Upper lobe of left lung (tissue), 4 donors: ENCODE measurements at regions not wholly inside any gene's neighbourhood (a gene's known extent, or its start where the extent isn't known, plus 50 kb on each side); places are given as distances from the start of the nearest gene placed in this dataset.

ENCODE experiments used
- CTCF ChIP-seq, 6 experiments: fragments of 450-650 bp in 4 of 6; fragments of 200-600 bp in 2 of 6; sonication (generic) in 2 of 6; IDR thresholded peaks; one replicate each; pipeline ENCODE4 v1.5.1; 2016 to 2019; ENCODE audit warnings: antibody characterized with exemption in 6 of 6
- EP300 ChIP-seq, 4 donors: sonication (generic); formaldehyde crosslinking; IDR thresholded peaks; one replicate each; pipeline ENCODE4 v1.5.1; 2017; ENCODE audit warnings: antibody characterized with exemption in 4 of 4, control low read depth in 2 of 4
- POLR2A ChIP-seq, 4 donors: fragments of 450-650 bp; IDR thresholded peaks; one replicate each; pipeline ENCODE4 v1.5.1; 2016 to 2017; ENCODE audit warnings: antibody characterized with exemption in 4 of 4, mild to moderate bottlenecking in 2 of 4
- POLR2AphosphoS5 ChIP-seq, 2 donors: sonication (generic); formaldehyde crosslinking; IDR thresholded peaks; one replicate each; pipeline ENCODE4 v1.5.1; 2017; ENCODE audit warnings: antibody characterized with exemption in 2 of 2

GRCh38 chr7:41163991-41164390, 538.9 kb downstream of the INHBA start:
- no peak for TF ChIP-seq CTCF (IDR thresholded peaks at IDR 0.05)
- no peak for TF ChIP-seq POLR2A (IDR thresholded peaks at IDR 0.05)
- TF ChIP-seq POLR2AphosphoS5 (IDR thresholded peaks at IDR 0.05), result no peak
- TF ChIP-seq EP300 (IDR thresholded peaks at IDR 0.05), result no peak
